Hypothalamus (tissue), 51 donors: ENCODE measurements at regions not wholly inside any gene's neighbourhood (a gene's known extent, or its start where the extent isn't known, plus 50 kb on each side); places are given as distances from the start of the nearest gene placed in this dataset.
A peak's percentile ranks its signal among the peaks of the same experiment; 100 is the strongest.
"Not testable (repeated sequence)": the region's sequence is repeated elsewhere in the genome, so short reads cannot be mapped to it uniquely, and the experiment has no call there.

Experiments
- DNase-seq, 51 donors: peaks; one replicate each; lab custom pipeline; 2025; lab: John Stamatoyannopoulos, UW

GRCh38 chr14:95818581-95818980 is 58.1 kb upstream of the TUNAR start:
- no peak for DNase-seq

DNA sequence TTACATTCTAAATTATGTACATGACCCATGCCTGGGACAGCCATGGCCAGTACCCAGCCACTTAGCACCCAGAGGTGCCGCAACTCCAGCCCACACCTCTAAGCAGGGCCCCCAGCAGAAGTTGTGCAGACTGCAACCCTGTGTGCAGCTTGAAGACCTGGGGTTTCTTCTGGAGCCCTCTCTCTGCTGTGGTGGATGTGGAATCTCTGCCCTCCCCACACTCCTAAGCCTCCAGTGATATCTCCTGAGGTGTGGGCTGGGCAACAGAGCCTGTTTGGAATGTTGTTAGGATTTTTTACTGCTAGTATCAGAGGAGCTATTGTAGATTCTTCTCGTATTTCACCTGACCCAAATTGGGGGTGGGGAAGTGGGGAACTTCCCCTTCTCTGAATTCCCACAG is 59.4 kb upstream of the TUNAR start:
- no peak for DNase-seq

DNA sequence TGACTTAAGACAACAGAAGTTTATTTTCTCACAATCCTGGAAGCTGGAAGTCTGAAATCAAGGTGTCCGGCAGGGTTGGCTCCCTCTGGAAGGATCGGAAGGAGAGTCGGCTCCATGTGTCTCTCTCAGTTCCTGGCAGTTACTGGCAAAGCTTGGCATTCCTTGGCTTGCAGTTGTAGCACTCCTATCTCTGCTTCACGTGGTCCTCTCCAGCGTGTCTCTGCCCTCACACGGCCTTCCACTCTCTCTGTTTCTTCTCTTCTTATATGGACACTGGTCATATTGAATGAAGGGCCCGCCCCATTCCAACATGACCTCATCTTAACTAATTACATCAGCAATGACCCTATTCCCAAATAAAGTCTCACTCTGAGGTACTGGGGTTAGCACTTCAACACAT is 60.1 kb upstream of the TUNAR start:
- no peak for DNase-seq

DNA sequence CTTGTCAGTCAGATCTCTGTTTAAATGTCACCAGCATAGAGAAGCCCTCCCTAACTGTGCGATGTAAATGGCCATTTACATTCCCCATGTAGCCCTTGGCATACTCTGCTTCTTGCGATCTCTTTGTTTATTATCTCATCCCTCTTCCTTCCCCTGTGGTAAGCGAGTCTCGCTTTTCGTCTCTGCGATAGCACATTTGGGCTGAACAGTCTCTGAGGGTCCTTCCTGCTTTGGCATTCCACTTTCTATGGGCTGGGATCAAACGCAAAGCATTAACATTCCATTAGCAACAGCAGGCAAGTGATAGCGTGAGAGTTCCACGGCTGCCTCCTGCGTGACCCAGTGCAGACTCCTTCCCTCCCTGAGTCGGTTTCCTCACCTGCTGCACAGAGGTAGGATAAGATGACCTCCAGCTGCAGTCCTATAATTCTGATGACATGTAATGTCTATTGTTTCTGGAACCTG is 61.4 kb upstream of the TUNAR start:
- DNase-seq = no peak

DNA sequence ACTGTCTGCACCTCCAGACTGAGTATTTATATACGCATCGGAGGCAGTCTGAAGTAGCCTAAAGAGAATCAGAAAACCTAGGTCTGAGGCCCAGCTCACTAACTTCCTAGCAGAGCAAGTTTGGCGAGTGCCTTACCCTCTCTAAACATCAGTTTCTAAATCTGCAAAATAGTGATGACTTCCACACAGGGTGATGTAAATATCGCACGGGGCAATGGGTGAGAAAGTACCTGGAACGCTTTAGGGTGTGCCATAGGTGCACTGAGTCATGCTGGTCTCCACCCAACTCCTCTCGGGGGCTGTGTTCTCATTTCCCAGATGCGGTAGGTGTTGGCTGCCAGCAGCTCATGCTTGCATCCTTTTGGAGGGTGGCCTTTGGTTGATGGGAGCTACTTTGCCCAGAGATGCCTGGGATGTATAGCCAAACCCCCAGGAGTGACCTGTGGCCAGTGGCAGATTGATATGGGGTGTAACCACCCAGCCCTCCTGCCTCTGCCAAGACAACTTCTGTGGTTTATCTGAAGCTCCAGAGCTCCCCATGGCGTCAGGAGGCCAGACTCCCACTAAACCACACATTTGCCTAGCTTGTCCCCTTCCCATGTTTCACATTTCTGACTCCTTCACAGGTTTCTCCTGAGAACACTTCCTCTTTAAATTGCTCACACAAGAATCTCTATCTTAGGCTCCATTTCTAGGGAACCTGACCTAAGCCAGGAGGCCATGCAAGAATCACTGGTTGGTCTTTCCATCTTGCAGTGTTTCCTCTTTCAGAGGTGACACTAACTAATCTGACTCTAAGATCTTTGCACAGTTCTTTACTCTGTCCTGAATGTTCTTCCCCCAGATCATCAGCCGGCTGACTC is 62.0 kb upstream of the TUNAR start:
- no peak for DNase-seq

- no peak for DNase-seq
Observed at GRCh38 chr14:95811813-95812212, 64.8 kb upstream of the TUNAR start.

DNA sequence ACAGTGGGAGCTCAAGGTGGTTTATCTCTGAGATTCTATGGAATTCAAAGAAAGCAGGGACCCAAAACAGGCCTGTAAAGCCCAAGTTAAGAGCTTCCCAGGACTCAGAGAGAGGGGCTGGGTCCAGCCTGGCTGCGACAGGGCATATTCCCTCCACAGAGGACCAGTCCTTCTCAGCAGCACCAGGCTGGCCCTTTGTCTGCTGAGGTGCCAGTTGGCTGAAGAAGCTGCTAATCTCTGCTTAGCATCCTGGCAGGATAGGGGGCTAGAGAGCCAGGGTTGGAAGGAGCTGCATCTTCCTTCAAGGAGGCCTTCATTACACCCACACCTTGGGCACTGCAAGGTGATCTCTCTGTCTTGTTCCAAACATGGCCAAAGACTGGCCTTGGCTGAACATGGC is 68.3 kb upstream of the TUNAR start:
- DNase-seq = no peak

GRCh38 chr14:95796788-95797187 is 79.8 kb upstream of the TUNAR start:
- DNase-seq = peak in 1 of 51 donors; percentile 20

DNA sequence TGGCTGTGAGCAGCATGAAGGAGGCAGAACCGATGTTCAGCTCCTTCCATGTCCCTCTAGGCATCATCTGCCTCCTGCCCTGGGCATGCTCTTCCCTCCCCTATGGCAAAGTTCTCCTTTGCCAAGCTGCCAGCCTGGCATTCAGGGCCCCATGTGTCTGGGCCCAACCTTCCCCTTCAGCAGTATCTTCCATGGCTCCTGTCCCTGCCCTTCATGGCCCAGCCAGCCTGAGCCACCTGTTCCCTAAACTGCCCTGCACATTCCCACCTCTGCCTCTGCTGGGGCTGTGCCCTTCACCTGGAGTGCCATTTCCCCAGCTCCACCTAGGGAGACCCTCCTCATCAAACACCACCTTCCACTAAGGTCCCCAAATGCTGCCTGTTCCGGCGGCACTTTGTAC is 74.0 kb upstream of the TCL1A start:
- no peak for DNase-seq

- DNase-seq = no peak
Observed at GRCh38 chr14:95786566-95786965, 72.6 kb upstream of the TCL1A start.

DNA sequence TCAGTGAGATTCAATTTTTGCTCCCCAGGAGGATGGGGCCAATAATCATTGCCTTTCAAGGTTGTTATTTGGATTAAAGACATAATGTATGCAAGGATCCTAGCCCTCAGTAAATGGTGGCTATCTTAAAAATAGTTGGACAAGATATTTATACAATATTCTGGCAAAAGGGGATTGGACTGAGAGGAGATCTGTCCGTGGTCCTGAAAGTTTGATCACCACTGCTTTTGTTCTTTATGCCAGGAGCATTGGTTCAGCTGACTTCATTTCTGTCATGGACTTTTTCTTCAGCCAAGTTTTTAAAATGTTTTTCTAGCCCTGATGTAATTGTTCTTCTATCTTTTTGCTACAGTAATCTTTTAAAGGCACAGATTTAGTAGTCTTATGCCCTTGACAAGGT is 70.2 kb upstream of the TCL1A start:
- DNase-seq = no peak

DNA sequence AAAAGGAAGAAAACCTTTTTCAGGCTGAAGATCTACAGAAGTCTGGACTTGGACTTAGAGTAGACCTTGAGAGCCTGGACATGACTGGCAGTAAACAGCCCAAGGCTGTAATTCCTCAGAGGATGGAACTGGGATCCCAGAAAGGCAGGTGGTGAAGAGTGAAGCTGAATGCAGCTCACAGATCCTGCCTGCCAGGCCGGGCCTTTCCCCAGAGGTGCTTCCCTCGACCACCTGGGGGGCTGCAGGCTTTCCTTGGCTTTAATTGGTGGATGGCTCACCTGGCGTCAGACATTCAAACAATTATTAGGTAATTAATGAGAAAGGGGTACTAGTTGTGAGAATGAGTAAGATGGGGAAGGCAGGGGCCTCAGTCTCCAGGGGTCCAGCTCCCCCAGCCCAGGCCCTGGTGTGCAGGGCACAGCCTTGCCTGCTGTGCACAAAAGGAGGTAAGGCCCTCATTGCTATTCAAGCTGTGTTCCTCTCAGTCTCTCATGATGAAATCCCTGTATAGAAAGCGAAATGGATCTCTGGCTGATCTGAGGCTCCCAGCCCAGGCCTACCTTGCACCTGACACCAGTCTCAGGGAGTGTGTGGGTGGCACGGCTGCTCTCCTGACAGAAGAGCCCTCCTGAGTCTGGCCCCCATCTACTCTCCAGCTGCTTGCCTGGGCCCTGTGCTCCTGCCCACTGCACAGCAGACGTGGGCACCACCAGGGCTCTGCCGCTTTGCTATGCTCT is 63.0 kb upstream of the TCL1A start:
- no peak for DNase-seq

- peak in 18 of 51 donors; percentile 2 to 44 (median 11) for DNase-seq
Observed at GRCh38 chr14:95774265-95775160, 60.6 kb upstream of the TCL1A start.

GRCh38 chr14:95770777-95771176 is 56.9 kb upstream of the TCL1A start:
- no peak for DNase-seq

GRCh38 chr14:95769976-95770375 is 56.1 kb upstream of the TCL1A start:
- DNase-seq = no peak

DNA sequence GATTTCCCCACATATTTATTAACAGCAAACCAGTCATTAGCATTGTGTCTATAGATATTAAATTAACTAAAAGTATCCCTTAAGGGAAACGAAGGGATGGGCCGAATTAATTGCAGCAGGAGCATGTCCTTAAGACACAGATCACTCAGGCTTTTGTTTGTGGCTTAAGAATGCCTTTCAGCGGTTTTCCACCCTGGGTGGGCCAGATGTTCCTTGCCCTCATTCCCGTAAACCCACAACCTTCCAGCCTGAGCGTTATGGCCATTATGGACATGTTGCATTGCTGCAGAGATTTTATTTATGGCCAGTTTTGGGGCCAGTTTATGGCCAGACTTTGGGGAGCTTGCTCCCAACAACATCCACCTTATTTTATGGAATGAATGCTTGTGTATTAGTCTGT is 55.5 kb upstream of the TCL1A start:
- DNase-seq = not testable (repeated sequence)

DNA sequence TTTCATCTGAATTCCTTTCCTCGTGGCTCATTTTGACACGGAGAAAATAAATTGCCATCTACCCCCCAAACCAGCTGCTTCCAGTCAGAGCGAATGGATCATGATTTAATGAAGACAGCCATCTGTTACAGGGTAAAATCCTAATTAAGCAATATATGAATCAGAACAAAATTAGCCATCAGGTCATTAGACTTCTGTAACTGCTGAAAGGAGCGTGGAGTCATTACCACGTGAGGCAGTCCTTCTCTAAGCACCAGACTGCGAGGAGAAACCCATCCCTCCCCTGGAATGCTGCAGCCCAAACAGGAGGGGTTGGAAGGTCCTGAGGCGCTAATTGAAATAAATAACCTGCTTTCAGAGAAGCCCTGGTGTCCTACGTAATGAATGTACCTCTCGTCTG is 51.1 kb upstream of the TCL1A start:
- DNase-seq = no peak

- no peak for DNase-seq
Observed at GRCh38 chr14:95763875-95764274, 50.0 kb upstream of the TCL1A start.
